ES-I3 (cell line): ENCODE measurements at regions not wholly inside any gene's neighbourhood (a gene's known extent, or its start where the extent isn't known, plus 50 kb on each side); places are given as distances from the start of the nearest gene placed in this dataset.

Experiments
- H3K36me3 ChIP-seq: 2 replicates; pipeline ENCODE4 v1.6.1; 2013; ENCODE audit warnings: mild to moderate bottlenecking, low read length, control low read depth, moderate library complexity; ENCODE audit not compliant: insufficient read depth
- H3K4me1 ChIP-seq: 2 replicates; pipeline ENCODE4 v1.6.1; 2013; ENCODE audit warnings: mild to moderate bottlenecking, control low read depth, low read length; ENCODE audit not compliant: insufficient read depth
- H3K9ac ChIP-seq: 2 replicates; pipeline ENCODE4 v1.6.1; 2013; ENCODE audit warnings: low read depth, mild to moderate bottlenecking, low read length, moderate library complexity
- H3K9me3 ChIP-seq: 2 replicates; pipeline ENCODE4 v1.6.1; 2013; ENCODE audit warnings: mild to moderate bottlenecking, low read length, moderate library complexity; ENCODE audit not compliant: control insufficient read depth, insufficient read depth

- H3K9ac ChIP-seq = no peak overlapping the region
- H3K4me1 ChIP-seq = no peaks in the 10 kb centered on the region
- no peaks in the 10 kb centered on the region for H3K9me3 ChIP-seq
- H3K36me3 ChIP-seq = no peaks in the 10 kb centered on the region
Measured at GRCh38 chr3:104646196-104646595, 720.5 kb upstream of the ALCAM start.

GRCh38 chr3:104648823-104649222 is 717.9 kb upstream of the ALCAM start:
- no peaks in the 10 kb centered on the region for H3K9me3 ChIP-seq
- no peaks in the 10 kb centered on the region for H3K36me3 ChIP-seq
- no peak overlapping the region for H3K9ac ChIP-seq
- no peaks in the 10 kb centered on the region for H3K4me1 ChIP-seq

- peaks cover 3% of the 10 kb centered on the region; the same call in 1 of the 2 replicates for H3K9me3 ChIP-seq
- H3K9ac ChIP-seq = no peak overlapping the region
- H3K4me1 ChIP-seq = no peaks in the 10 kb centered on the region
- H3K36me3 ChIP-seq = no peaks in the 10 kb centered on the region
Measured at GRCh38 chr3:104669083-104669482, 697.6 kb upstream of the ALCAM start.

- Histone ChIP-seq H3K4me1 (no peaks in the 10 kb centered on the region), H3K9me3 (no peaks in the 10 kb centered on the region), H3K9ac (no peak overlapping the region), H3K36me3 (no peaks in the 10 kb centered on the region)
Measured at GRCh38 chr3:104672331-104672730, 694.4 kb upstream of the ALCAM start.

GRCh38 chr3:104673981-104674380 is 692.7 kb upstream of the ALCAM start:
- H3K9me3 ChIP-seq = no peaks in the 10 kb centered on the region
- H3K4me1 ChIP-seq = no peaks in the 10 kb centered on the region
- H3K36me3 ChIP-seq = no peaks in the 10 kb centered on the region
- H3K9ac ChIP-seq = no peak overlapping the region

GRCh38 chr3:104676241-104676640 is 690.5 kb upstream of the ALCAM start:
- Histone ChIP-seq H3K9me3 (no peaks in the 10 kb centered on the region), H3K4me1 (no peaks in the 10 kb centered on the region), H3K36me3 (no peaks in the 10 kb centered on the region), H3K9ac (no peak overlapping the region)

GRCh38 chr3:104677932-104678331 is 688.8 kb upstream of the ALCAM start:
- H3K9me3 ChIP-seq = no peaks in the 10 kb centered on the region
- no peaks in the 10 kb centered on the region for H3K4me1 ChIP-seq
- no peaks in the 10 kb centered on the region for H3K36me3 ChIP-seq
- no peak overlapping the region for H3K9ac ChIP-seq

- no peaks in the 10 kb centered on the region for H3K4me1 ChIP-seq
Measured at GRCh38 chr3:104685492-104685891, 681.2 kb upstream of the ALCAM start.

GRCh38 chr3:104687362-104687761 is 679.3 kb upstream of the ALCAM start:
- H3K9ac ChIP-seq = no peak overlapping the region
- H3K4me1 ChIP-seq = no peaks in the 10 kb centered on the region
- H3K36me3 ChIP-seq = no peaks in the 10 kb centered on the region
- no peaks in the 10 kb centered on the region for H3K9me3 ChIP-seq

More at GRCh38 chr3:104685492-104685891, 681.2 kb upstream of the ALCAM start:
- no peaks in the 10 kb centered on the region for H3K9me3 ChIP-seq
- no peaks in the 10 kb centered on the region for H3K36me3 ChIP-seq
- H3K9ac ChIP-seq = no peak overlapping the region

- Histone ChIP-seq H3K36me3 (no peaks in the 10 kb centered on the region), H3K9ac (peak overlapping the region; percentile 29; the same call in 1 of the 2 replicates), H3K9me3 (no peaks in the 10 kb centered on the region), H3K4me1 (peaks cover 5% of the 10 kb centered on the region)
Measured at GRCh38 chr3:104696470-104696869, 670.2 kb upstream of the ALCAM start.

- no peaks in the 10 kb centered on the region for H3K4me1 ChIP-seq
- no peaks in the 10 kb centered on the region for H3K36me3 ChIP-seq
- no peaks in the 10 kb centered on the region for H3K9me3 ChIP-seq
- H3K9ac ChIP-seq = no peak overlapping the region
Measured at GRCh38 chr3:104711406-104711805, 655.3 kb upstream of the ALCAM start.

GRCh38 chr3:104715972-104716371 is 650.7 kb upstream of the ALCAM start:
- Histone ChIP-seq H3K36me3 (no peaks in the 10 kb centered on the region), H3K9ac (no peak overlapping the region), H3K9me3 (no peaks in the 10 kb centered on the region), H3K4me1 (no peaks in the 10 kb centered on the region)

GRCh38 chr3:104717828-104718196 is 648.9 kb upstream of the ALCAM start:
- H3K9ac ChIP-seq = no peak overlapping the region
- no peaks in the 10 kb centered on the region for H3K4me1 ChIP-seq
- H3K9me3 ChIP-seq = no peaks in the 10 kb centered on the region
- no peaks in the 10 kb centered on the region for H3K36me3 ChIP-seq

- H3K4me1 ChIP-seq = no peaks in the 10 kb centered on the region
- no peak overlapping the region for H3K9ac ChIP-seq
- H3K9me3 ChIP-seq = no peaks in the 10 kb centered on the region
- H3K36me3 ChIP-seq = no peaks in the 10 kb centered on the region
Measured at GRCh38 chr3:104723000-104723399, 643.7 kb upstream of the ALCAM start.

GRCh38 chr3:104731074-104731473 is 635.6 kb upstream of the ALCAM start:
- Histone ChIP-seq H3K36me3 (no peaks in the 10 kb centered on the region), H3K9ac (no peak overlapping the region), H3K9me3 (no peaks in the 10 kb centered on the region), H3K4me1 (no peaks in the 10 kb centered on the region)

GRCh38 chr3:104734627-104735026 is 632.1 kb upstream of the ALCAM start:
- Histone ChIP-seq H3K4me1 (no peaks in the 10 kb centered on the region), H3K9ac (no peak overlapping the region), H3K9me3 (no peaks in the 10 kb centered on the region)

More at GRCh38 chr3:104734627-104735026, 632.1 kb upstream of the ALCAM start:
- H3K36me3 ChIP-seq = no peaks in the 10 kb centered on the region
